ENCODE measurements at regions not wholly inside any gene's neighbourhood (a gene's known extent, or its start where the extent isn't known, plus 50 kb on each side); places are given as distances from the start of the nearest gene placed in this dataset.

- TF ChIP-seq, protein P1, sequence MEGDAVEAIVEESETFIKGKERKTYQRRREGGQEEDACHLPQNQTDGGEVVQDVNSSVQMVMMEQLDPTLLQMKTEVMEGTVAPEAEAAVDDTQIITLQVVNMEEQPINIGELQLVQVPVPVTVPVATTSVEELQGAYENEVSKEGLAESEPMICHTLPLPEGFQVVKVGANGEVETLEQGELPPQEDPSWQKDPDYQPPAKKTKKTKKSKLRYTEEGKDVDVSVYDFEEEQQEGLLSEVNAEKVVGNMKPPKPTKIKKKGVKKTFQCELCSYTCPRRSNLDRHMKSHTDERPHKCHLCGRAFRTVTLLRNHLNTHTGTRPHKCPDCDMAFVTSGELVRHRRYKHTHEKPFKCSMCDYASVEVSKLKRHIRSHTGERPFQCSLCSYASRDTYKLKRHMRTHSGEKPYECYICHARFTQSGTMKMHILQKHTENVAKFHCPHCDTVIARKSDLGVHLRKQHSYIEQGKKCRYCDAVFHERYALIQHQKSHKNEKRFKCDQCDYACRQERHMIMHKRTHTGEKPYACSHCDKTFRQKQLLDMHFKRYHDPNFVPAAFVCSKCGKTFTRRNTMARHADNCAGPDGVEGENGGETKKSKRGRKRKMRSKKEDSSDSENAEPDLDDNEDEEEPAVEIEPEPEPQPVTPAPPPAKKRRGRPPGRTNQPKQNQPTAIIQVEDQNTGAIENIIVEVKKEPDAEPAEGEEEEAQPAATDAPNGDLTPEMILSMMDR (IDR thresholded peaks at IDR 0.05; ENCODE audit: low read depth, low read length) = no peak
- no peak overlapping the region for H3K4me3 ChIP-seq (ENCODE audit: low read depth, low read length)
Observed at GRCh38 chr2:217223222-217223930, 363.5 kb upstream of the TNP1 start.

GRCh38 chr2:217222309-217222910 is 362.5 kb upstream of the TNP1 start:
- no peak overlapping the region for H3K4me3 ChIP-seq (ENCODE audit: low read depth, low read length)
- TF ChIP-seq, protein P1 (IDR thresholded peaks at IDR 0.05; ENCODE audit: low read depth, low read length) = no peak

- TF ChIP-seq, protein P1 (IDR thresholded peaks at IDR 0.05; ENCODE audit: low read depth, low read length) = no peak
Observed at GRCh38 chr2:217220228-217221013, 360.6 kb upstream of the TNP1 start.

DNA sequence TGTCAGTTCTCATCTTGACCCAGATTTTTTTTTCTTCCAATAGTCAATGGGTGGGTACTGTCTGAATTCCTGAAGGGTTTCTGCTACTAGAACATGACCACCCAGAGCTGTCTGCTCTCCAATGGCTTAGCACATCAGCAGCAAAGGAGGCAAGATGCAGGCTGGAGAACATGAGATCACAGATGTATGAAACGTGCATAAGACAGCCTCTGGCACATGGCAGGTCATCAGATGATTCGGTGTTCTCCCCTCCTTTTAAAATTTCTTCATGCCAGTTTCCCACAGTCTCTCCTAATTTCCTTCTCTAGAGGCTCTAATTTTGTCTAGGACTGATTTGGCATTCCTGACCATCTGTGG is 359.3 kb upstream of the TNP1 start:
- H3K4me3 ChIP-seq (ENCODE audit: low read depth, low read length) = no peak overlapping the region
- TF ChIP-seq, protein P1 (IDR thresholded peaks at IDR 0.05; ENCODE audit: low read depth, low read length) = no peak

More at GRCh38 chr2:217220228-217221013, 360.6 kb upstream of the TNP1 start:
- H3K4me3 ChIP-seq (ENCODE audit: low read depth, low read length) = no peak overlapping the region

- TF ChIP-seq, protein P1 (IDR thresholded peaks at IDR 0.05; ENCODE audit: low read depth, low read length) = no peak
- no peak overlapping the region for H3K4me3 ChIP-seq (ENCODE audit: low read depth, low read length)
Observed at GRCh38 chr2:217218269-217219163, 358.7 kb upstream of the TNP1 start.

DNA sequence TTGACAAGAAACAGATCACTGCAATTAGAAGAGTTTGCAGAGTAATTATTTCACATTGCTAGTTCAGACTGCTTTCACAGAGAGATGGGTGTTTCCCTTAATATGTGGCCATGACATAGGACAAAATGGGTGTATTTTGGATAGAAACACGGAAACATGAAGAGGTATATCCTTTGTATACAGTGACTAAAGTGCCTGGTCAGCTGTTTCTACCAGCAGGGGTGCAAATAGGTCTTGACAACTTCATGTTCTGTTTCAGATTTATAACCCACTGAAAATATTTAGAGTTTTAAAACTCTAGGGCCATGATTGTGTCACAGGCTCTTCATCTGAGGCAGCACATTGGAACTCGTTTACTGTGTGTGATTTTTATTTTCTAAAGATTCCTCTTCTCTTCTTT is 357.1 kb upstream of the TNP1 start:
- no peak overlapping the region for H3K4me3 ChIP-seq (ENCODE audit: low read depth, low read length)
- TF ChIP-seq, protein P1 (IDR thresholded peaks at IDR 0.05; ENCODE audit: low read depth, low read length) = no peak

All from WI38 (cell line).